GM06990 (cell line): ENCODE measurements at regions not wholly inside any gene's neighbourhood (a gene's known extent, or its start where the extent isn't known, plus 50 kb on each side); places are given as distances from the start of the nearest gene placed in this dataset.
"Not testable (repeated sequence)": the region's sequence is repeated elsewhere in the genome, so short reads cannot be mapped to it uniquely, and the experiment has no call there.

Experiments used
- DNase-seq: peaks from one replicate; pipeline ENCODE4 v3.0.0-alpha.2; 2011; ENCODE audit not compliant: insufficient read length; ENCODE audit errors: extremely low read depth
- H3K27me3 ChIP-seq: replicated peaks from 2 replicates; pipeline ENCODE4 v1.6.0; 2011; ENCODE audit warnings: low read length; ENCODE audit not compliant: control insufficient read depth, insufficient read depth
- H3K36me3 ChIP-seq: 2 replicates; pipeline ENCODE4 v1.5.1; 2011; ENCODE audit warnings: low read length; ENCODE audit not compliant: control insufficient read depth, insufficient read depth
- H3K4me3 ChIP-seq: replicated peaks from 2 replicates; pipeline ENCODE4 v1.5.1; 2011; ENCODE audit warnings: low read depth, mild to moderate bottlenecking, control low read depth, low read length
- TF ChIP-seq, protein P1 (sequence below): IDR thresholded peaks from 2 replicates; pipeline ENCODE4 v1.5.1; 2011; ENCODE audit warnings: low read length, control low read depth, mild to moderate bottlenecking, inconsistent platforms; ENCODE audit not compliant: insufficient read depth, poor library complexity, severe bottlenecking

GRCh38 chr3:124361566-124361965, 368.7 kb upstream of the UMPS start:
- DNase-seq = no peak
- H3K36me3 ChIP-seq = no peaks in the 10 kb centered on the region
- H3K4me3 ChIP-seq = no peak overlapping the region
- H3K27me3 ChIP-seq = no peaks in the 10 kb centered on the region; the same call in none of the 2 replicates
- TF ChIP-seq, protein P1, sequence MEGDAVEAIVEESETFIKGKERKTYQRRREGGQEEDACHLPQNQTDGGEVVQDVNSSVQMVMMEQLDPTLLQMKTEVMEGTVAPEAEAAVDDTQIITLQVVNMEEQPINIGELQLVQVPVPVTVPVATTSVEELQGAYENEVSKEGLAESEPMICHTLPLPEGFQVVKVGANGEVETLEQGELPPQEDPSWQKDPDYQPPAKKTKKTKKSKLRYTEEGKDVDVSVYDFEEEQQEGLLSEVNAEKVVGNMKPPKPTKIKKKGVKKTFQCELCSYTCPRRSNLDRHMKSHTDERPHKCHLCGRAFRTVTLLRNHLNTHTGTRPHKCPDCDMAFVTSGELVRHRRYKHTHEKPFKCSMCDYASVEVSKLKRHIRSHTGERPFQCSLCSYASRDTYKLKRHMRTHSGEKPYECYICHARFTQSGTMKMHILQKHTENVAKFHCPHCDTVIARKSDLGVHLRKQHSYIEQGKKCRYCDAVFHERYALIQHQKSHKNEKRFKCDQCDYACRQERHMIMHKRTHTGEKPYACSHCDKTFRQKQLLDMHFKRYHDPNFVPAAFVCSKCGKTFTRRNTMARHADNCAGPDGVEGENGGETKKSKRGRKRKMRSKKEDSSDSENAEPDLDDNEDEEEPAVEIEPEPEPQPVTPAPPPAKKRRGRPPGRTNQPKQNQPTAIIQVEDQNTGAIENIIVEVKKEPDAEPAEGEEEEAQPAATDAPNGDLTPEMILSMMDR = no peak

GRCh38 chr3:124362455-124362854, 367.8 kb upstream of the UMPS start:
- Histone ChIP-seq H3K27me3 (no peaks in the 10 kb centered on the region; the same call in none of the 2 replicates), H3K4me3 (no peak overlapping the region), H3K36me3 (no peaks in the 10 kb centered on the region)
- DNase-seq = no peak
- TF ChIP-seq, protein P1 = no peak

GRCh38 chr3:124363476-124363875, 366.8 kb upstream of the UMPS start:
- Histone ChIP-seq H3K36me3 (no peaks in the 10 kb centered on the region), H3K27me3 (no peaks in the 10 kb centered on the region; the same call in none of the 2 replicates), H3K4me3 (no peak overlapping the region)
- TF ChIP-seq, protein P1 = no peak
- no peak for DNase-seq

- no peak overlapping the region for H3K4me3 ChIP-seq
- TF ChIP-seq, protein P1 = no peak
- no peak for DNase-seq
- no peaks in the 10 kb centered on the region for H3K36me3 ChIP-seq
- no peaks in the 10 kb centered on the region; the same call in 1 of the 2 replicates for H3K27me3 ChIP-seq
Observed at GRCh38 chr3:124364317-124365020, 365.8 kb upstream of the UMPS start.

- not testable (repeated sequence) for H3K4me3 ChIP-seq, H3K27me3 ChIP-seq, DNase-seq, H3K36me3 ChIP-seq
Observed at GRCh38 chr3:124366655-124367054, 363.6 kb upstream of the UMPS start.

DNA sequence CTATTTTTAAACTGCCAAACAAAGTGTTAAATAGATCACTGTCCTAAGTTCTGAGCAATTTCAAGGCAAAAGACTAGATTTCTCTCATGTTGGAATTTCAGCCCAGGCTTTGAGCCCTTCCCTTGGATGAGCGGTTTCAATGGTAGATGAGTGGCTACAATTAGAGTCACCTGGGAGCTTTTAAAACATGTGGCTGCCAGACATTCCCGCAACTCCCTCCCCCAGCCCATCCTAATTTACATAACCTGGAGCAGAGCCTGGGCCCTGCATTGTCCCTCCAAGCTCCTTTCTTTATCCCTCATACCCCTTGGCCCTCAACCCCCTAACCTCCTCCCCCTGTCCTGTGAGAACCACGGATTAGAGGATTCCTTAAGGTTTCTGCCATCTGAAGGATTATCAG, 357.5 kb upstream of the UMPS start:
- H3K4me3 ChIP-seq = no peak overlapping the region
- no peak for DNase-seq
- no peaks in the 10 kb centered on the region for H3K27me3 ChIP-seq
- H3K36me3 ChIP-seq = no peaks in the 10 kb centered on the region
- TF ChIP-seq, protein P1 = no peak
